Progenitor cell of endocrine pancreas (in vitro differentiated cells): ENCODE measurements at regions not wholly inside any gene's neighbourhood (a gene's known extent, or its start where the extent isn't known, plus 50 kb on each side); places are given as distances from the start of the nearest gene placed in this dataset.
"Not testable (repeated sequence)": the region's sequence is repeated elsewhere in the genome, so short reads cannot be mapped to it uniquely, and the experiment has no call there.

Experiments
- DNase-seq: peaks from one replicate; pipeline ENCODE4 v3.0.0; 2021; ENCODE audit warnings: low spot score; ENCODE audit not compliant: unreplicated experiment
- H3K27ac Mint-ChIP-seq: 2 replicates; pipeline ENCODE4 v1.8.0; 2021; ENCODE audit warnings: mild to moderate bottlenecking, moderate library complexity, mixed read lengths
- H3K27me3 Mint-ChIP-seq: 2 replicates; pipeline ENCODE4 v1.8.0; 2021; ENCODE audit warnings: mixed read lengths
- H3K36me3 Mint-ChIP-seq: 2 replicates; pipeline ENCODE4 v1.8.0; 2022; ENCODE audit warnings: mixed read lengths; ENCODE audit not compliant: insufficient read depth
- H3K4me1 Mint-ChIP-seq: 2 replicates; pipeline ENCODE4 v1.8.0; 2021; ENCODE audit warnings: low read depth, mixed read lengths
- H3K4me3 Mint-ChIP-seq: 2 replicates; pipeline ENCODE4 v1.8.0; 2021; ENCODE audit warnings: low read depth, mild to moderate bottlenecking, moderate library complexity, mixed read lengths
- H3K9me3 Mint-ChIP-seq: 2 replicates; pipeline ENCODE4 v1.8.0; 2021; ENCODE audit warnings: low read depth, mixed read lengths
- TF ChIP-seq, protein P1 (sequence below): fragments of 200-600 bp; sonication (generic); IDR thresholded peaks from one replicate; pipeline ENCODE4 v1.5.0; 2021; ENCODE audit warnings: antibody characterized with exemption, mild to moderate bottlenecking; ENCODE audit not compliant: unreplicated experiment

DNA sequence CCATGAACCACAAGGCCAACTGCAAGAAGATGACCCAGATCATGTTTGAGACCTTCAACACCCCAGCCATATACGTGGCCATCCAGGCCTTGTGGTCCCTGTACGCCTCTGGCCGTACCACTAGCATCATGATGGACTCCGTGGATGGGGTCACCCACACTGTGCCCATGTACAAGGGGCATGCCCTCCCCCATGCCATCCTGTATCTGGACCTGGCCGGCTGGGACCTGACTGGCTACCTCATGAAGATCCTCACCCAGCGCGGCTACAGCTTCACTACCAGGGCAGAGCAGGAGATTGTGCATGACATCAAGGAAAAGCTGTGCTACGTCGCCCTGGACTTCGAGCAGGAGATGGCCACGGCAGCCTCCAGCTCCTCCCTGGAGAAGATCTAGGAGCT lies 153.7 kb downstream of the CAVIN4 start:
- Mint-ChIP-seq H3K4me3 (no peak overlapping the region), H3K27ac (no peak overlapping the region), H3K9me3 (peaks cover 4% of the 10 kb centered on the region), H3K27me3 (no peaks in the 10 kb centered on the region), H3K36me3 (no peaks in the 10 kb centered on the region), H3K4me1 (no peaks in the 10 kb centered on the region)
- no peak for DNase-seq
- TF ChIP-seq, protein P1, sequence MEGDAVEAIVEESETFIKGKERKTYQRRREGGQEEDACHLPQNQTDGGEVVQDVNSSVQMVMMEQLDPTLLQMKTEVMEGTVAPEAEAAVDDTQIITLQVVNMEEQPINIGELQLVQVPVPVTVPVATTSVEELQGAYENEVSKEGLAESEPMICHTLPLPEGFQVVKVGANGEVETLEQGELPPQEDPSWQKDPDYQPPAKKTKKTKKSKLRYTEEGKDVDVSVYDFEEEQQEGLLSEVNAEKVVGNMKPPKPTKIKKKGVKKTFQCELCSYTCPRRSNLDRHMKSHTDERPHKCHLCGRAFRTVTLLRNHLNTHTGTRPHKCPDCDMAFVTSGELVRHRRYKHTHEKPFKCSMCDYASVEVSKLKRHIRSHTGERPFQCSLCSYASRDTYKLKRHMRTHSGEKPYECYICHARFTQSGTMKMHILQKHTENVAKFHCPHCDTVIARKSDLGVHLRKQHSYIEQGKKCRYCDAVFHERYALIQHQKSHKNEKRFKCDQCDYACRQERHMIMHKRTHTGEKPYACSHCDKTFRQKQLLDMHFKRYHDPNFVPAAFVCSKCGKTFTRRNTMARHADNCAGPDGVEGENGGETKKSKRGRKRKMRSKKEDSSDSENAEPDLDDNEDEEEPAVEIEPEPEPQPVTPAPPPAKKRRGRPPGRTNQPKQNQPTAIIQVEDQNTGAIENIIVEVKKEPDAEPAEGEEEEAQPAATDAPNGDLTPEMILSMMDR: no peak

DNA sequence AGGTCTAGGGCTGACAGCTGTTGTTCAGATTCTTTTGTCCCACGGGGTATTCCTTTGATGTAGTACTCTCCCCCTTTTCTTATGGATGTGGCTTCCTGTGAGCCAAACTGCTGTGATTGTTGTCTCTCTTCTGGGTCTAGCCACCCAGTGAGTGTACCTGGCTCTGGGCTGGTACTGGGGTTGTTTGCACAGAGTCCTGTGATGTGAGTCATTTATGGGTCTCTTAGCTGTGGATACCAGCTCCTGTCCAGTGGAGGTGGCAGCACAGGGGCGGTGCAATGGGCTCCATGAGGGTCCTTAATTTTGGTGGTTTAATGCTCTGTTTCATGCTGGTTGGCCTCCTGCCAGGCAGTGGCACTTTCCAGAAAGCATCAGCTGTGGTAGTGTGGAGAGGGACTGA lies 161.3 kb downstream of the CAVIN4 start:
- Mint-ChIP-seq H3K36me3 (no peaks in the 10 kb centered on the region), H3K4me1 (no peaks in the 10 kb centered on the region), H3K9me3 (peaks cover 12% of the 10 kb centered on the region), H3K27ac (no peak overlapping the region), H3K27me3 (no peaks in the 10 kb centered on the region), H3K4me3 (no peak overlapping the region)
- DNase-seq: no peak
- TF ChIP-seq, protein P1: no peak

DNA sequence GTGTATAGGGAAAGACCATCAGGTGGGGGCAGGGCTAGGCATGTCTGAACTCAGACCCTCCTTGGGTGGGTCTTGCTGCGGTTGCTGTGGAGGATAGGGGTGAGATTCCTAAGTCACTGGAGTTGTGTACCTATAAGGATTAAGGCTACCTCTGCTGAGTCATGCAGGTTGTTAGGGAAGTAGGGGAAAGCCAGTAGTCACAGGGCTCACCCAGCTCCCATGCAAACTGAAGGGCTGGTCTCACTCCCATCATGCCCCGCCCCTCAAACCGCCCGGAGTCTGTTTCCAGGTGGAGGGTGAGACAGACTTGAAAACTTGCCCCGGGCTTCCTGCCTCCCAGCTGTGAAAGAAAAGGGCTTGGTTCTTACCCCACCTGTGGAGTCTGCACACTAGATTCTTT lies 161.8 kb downstream of the CAVIN4 start:
- no peak overlapping the region for H3K27ac Mint-ChIP-seq
- H3K27me3 Mint-ChIP-seq: no peaks in the 10 kb centered on the region
- TF ChIP-seq, protein P1: no peak
- no peaks in the 10 kb centered on the region for H3K36me3 Mint-ChIP-seq
- DNase-seq: no peak
- peaks cover 14% of the 10 kb centered on the region for H3K9me3 Mint-ChIP-seq
- no peak overlapping the region for H3K4me3 Mint-ChIP-seq
- H3K4me1 Mint-ChIP-seq: no peaks in the 10 kb centered on the region

DNA sequence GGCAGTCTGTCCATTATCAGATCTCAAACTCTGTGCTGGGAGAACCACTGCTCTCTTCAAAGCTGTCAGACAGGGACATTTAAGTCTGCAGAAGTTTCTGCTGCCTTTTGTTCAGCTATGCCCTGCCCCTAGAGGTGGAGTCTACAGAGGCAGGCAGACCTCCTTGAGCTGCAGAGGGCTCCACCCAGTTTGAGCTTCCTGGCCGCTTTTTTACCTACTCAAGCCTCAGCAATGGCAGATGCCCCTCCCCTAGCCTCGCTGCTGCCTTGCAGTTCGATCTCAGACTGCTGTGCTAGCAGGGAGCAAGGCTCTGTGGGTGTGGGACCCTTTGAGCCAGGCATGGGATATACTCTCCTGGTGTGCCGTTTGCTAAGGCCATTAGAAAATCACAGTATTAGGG lies 171.1 kb downstream of the CAVIN4 start:
- DNase-seq, H3K27me3 Mint-ChIP-seq, H3K36me3 Mint-ChIP-seq, H3K4me3 Mint-ChIP-seq, H3K4me1 Mint-ChIP-seq, H3K27ac Mint-ChIP-seq: not testable (repeated sequence)
- H3K9me3 Mint-ChIP-seq: peaks cover 22% of the 10 kb centered on the region

DNA sequence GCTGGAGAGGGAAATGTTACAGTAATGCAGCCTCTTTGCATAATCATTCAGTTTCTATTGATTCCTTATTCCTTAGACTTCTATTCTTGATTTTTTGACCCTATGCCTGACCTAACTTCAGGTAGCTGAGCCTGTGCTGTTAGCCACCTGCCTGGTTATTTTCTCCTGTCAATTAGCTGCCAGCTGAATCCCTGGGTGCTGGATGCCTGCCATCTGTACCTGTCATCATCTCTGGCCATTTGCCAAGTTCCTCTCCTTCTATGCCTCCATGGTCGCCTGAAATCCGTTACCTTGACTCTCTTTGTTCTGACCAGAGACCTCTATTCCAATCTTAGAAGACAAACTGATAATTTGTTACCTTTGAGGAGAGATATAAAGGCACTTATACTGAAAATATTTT lies 178.3 kb downstream of the CAVIN4 start:
- no peaks in the 10 kb centered on the region for H3K9me3 Mint-ChIP-seq
- H3K4me3 Mint-ChIP-seq: no peak overlapping the region
- no peak for DNase-seq
- H3K27ac Mint-ChIP-seq: no peak overlapping the region
- TF ChIP-seq, protein P1: no peak
- no peaks in the 10 kb centered on the region for H3K4me1 Mint-ChIP-seq
- no peaks in the 10 kb centered on the region for H3K36me3 Mint-ChIP-seq
- no peaks in the 10 kb centered on the region for H3K27me3 Mint-ChIP-seq

DNA sequence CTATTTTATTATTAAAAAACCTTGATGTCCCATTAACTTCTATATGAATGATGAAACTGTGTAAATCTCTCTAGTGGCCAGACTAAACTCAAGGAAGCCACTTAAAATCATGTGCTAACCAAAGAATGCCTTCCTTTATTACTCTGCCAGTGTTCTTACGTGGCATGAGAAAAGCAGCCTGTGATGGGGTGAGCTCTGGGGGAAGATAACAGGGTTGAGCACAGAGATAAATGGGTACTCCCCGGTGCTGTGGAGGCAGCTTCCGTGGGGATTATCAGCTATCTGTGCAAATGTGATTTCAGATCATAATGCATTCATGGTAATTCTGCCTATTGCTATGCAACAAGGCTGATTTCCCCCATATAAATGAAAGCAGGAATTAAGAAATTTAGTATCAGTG lies 181.3 kb downstream of the CAVIN4 start:
- H3K9me3 Mint-ChIP-seq: peaks cover 11% of the 10 kb centered on the region
- no peaks in the 10 kb centered on the region for H3K27me3 Mint-ChIP-seq
- DNase-seq: no peak
- no peak overlapping the region for H3K27ac Mint-ChIP-seq
- no peaks in the 10 kb centered on the region for H3K4me1 Mint-ChIP-seq
- no peaks in the 10 kb centered on the region for H3K36me3 Mint-ChIP-seq
- H3K4me3 Mint-ChIP-seq: no peak overlapping the region
- TF ChIP-seq, protein P1: no peak
